ENCODE measurements at regions not wholly inside any gene's neighbourhood (a gene's known extent, or its start where the extent isn't known, plus 50 kb on each side); places are given as distances from the start of the nearest gene placed in this dataset.
A peak's percentile ranks its signal among the peaks of the same experiment; 100 is the strongest.

DNA sequence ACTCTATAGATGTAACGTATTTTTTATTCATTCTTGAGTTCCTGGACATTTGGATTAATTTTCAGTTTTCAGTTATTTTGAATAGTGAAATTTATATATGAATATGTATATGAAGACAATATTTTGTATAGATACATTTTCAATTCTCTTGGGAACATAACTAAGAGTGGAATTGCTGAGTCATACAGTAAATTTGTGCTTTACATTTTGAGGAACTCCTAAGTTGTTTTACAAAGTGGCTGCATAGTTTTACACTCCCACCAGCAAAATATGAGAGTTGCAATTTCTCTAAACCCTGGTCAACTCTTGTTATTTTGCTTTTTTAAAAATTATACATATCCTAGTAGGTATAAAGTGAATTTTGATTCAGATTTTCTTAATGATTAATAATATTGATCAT lies 1838.6 kb upstream of the SEL1L start:
- DNase-seq: no peak

DNA sequence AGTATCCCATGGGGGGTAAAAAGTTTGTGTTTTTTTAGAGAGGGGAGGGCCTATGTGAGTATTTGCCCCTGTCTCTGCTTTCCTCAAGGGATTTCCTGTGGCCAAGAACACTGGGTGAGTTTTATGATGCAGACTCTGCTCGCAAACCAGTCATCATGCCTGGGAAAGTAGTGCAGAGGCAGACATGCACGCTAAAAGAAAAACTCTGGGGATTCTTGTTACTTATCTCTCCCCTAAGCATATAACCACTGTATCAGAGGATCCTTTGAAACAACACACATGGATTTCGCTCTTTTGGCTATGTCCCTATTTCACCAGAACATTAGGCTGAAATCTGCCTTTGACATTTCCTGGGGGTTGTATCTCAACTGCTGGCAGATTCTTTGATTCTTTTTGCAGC lies 1845.8 kb upstream of the SEL1L start:
- DNase-seq: no peak

DNA sequence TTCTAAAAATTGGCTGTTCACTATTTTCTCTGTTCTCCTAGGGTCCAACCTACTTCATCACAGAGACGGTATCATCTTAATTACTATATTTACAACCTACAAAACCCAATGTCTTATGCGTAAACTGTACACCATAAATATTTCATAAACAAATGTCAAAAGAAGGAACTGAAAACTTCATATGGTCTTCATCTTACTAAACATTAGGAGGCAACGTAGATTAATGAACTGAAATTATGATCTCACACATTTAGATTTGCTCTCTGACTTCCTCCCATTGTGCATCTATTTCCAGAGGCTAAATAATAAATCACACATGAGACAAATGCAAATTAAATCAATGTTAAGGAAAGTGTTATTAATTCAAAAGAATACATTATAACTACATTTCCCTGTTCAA lies 1850.6 kb upstream of the SEL1L start:
- no peak for DNase-seq

DNA sequence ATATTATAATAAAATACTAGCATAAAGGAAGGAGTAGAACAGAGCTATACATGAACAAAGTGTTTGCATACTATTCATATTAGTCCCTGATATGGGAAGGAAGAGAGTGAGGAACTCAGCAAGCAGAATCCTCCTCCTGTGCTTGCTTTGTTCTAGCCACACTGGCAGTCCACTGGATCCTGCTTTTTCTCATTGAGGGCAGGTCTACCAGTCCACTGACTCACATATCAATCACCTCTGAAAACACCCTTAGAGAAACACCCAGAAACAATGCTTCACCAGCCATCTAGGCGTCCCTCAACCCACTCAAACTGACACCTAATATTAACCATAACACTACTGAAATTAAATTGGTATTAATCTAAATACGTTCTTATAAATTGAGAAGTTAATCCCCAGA lies 1861.7 kb upstream of the SEL1L start:
- no peak for DNase-seq

DNA sequence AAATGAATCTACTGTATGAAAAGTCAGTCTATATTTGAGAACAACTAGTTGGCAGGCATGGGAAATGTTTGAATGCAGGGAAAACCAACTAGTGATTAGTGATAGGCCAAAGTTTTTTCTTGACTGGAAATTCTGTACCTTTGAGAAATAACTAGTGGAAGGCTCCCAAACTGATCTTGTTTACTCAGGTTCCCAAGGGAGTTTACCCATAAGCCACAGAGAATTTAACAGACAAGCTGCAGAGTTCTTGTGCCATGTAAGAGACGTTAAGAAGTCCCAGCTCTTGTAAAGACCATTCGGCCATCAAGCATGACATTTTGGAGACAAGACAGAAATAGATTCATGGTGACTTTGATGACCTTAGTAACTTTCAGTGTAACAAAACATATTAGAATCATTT lies 1882.8 kb upstream of the SEL1L start:
- no peak for DNase-seq

DNA sequence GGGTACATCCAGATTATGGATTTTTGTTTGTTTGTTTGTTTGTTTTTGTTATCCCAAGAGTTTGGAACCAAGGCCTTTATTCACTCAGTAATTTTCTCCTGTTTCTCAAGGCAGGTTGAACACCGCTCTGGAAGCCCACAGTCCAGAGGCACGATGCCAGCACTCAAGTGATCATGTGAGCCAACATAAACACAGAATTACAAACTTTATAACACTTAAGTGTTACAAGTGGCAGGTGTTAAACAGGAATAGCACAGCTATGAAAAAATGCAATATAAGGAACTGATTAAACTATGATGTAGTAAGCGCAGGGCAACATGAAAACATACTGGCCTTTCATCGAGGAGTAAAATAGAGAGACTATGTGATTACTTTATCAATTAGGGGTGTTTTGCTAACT lies 1885.8 kb upstream of the SEL1L start:
- DNase-seq: no peak

DNA sequence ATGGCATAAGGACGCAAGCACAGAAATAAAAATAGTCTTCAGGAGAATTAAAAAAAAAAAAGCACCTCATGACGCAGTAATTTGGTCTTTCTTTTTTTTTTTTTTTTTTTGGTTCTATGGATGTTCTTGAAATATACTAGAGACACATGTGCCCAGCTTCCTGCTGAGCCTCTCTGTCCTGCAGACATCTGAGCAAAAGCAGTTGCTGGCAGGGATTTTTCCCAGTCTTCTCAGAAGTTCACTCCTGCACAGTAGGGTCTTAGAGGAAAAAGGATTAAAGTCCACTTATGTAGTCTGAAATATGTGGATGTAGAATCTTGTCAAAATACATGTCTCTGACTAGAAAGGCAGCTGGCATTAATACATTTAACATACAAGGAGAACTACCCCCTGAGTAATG lies 1888.1 kb upstream of the SEL1L start:
- no peak for DNase-seq

DNA sequence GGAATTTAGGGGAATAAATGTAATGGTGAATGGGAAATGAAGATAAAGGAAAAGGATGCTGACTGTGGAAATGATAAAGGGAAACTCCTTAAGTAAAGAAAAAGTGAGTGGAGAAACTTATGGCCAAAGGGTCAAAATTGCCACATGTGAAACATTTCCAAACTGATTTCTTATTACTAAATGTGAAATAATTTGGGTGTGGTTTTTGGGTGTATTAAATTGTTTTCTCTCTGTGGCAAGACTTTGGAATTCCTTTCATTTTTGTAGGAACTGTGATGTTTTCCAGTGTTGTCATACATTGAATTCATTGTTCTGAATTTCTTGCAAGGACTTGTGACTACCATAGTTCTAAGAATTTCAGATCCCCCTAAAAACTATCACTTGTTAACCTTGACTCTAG lies 1891.5 kb upstream of the SEL1L start:
- no peak for DNase-seq

DNA sequence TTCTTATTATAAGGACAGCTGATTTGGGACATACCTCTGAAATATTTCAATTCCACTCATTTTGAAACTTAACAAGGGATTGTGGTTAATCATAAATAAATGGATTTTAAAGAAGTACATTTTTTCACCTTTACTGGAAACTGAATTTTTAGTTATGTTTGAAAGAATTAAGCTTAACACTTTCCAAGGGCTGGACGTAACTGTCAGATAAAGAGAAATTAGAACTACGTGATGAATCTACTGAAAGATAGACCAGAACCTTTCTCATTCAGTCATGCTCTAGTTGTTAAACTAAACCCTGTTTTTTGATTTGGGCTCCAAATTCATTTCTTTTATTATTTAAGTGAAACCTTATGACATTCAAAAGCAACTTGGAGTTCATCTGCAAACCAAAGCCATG lies 1892.1 kb upstream of the SEL1L start:
- DNase-seq: no peak

DNA sequence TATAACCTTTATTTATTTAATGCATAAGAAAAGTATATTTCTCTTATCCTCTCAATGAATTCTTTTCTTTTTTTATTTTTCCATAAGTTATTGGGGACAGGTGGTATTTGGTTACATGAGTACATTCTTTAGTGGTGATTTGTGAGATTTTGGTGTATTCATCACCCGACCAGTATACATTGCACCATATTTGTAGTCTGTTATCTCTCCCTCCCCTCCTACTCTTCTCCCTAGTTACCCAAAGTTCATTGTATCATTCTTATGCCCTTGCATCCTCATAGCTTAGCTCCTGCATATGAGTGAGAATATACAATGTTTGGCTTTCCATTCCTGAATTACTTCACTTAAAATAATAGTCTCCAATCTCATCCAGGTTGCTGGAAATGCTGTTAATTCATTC lies 1900.0 kb upstream of the SEL1L start:
- no peak for DNase-seq

DNA sequence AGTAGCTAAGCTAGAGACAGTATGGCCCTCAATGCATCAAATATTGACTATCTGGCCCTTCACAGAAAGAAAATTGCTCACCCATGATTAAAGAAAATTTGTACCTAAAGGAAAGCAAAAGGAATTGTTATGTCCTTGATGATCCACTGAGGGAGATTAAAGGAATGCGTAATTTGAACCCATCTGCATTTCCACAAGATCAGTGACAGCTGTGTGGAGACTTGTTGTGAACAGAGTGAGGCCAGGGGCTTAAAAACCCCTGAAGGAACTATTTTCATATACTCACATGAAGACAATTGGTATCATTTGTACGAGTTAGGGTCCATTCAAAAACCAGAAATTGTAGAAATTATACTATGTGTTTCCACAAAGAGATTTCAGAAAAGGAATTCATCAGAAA lies 1908.1 kb upstream of the SEL1L start:
- no peak for DNase-seq

DNA sequence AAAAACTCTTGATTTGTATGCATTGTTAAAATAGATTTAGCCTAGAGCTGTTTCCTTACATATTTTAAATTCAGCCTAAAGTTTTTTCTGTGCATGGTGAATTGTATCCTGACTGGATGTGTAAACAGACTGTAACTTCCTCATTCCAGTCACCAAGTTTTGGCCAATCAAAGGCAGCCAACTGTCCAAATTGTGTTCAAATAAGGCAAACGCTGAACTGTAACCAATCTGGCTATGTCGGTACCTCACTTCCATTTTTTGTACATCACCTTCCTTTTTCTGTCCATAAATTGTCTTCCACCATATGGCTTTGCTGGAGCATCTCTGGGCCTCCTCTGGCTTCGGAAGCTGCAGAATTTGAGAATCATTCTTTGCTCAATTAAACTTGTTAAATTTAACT lies 1921.9 kb upstream of the SEL1L start:
- no peak for DNase-seq

DNA sequence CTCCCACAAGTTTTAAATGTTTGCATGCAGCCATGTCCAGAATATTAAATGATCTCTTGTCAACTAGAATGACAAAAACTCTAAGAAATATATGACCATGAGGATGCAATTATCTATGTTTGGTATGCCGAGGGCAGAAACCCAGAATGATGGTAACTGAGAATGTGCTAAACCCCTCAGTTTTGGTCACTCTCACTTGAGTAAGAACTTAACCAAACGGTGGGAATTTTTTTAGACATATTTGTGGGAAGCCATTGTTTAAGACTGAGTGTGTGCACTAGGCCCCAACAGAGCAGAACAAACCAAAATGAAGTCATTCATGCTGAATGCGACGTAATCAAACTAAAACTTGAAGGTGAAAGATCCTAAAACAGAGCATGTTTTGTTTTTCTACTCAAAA lies 1927.9 kb upstream of the SEL1L start:
- no peak for DNase-seq

DNA sequence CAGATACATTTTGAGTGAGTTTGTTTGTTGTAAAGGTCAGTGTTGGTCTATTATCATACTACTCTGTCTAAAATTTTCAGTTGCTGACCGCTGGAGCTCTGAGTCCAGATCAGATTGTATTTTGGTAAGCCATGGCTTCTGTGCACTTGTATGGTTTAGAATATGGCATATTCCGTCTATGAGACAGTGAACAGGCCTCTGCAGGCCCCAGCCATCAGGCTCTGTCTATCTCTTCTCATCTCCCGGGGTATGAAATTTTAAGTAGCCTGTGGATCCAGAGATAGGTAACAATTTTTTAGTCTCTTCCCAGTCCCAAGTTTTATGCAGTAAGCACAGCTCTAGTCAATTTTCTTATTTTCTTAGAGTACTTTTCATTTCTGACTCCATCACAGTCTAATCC lies 1929.1 kb upstream of the SEL1L start:
- DNase-seq: no peak

DNA sequence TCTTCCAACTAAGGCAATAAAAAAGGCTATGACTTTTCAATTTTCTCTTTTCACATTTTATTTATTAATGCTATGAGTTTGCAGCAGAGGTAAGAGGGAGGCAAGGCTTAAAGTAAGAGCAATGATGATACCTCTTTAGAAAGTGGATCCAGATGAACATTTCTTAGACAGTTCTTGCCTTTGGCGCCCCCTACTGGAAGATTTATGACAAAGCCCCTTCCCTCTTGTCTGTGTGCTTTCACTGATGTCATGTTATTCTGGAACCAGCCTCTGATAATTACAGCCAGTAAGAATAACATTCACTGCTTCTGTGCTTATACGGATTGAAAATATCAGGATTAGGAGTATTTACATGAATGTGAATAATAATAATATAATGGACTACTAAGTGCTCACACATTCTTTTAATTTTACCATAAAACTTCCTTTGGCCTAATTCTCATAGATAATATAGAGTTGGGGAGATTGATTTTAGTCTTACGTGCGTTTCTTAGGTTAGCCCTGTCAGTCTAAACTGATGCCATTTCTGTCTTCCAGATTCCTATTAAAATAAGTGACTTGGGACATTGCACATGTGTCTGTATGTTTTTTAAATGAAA lies 1929.9 kb upstream of the SEL1L start:
- DNase-seq: peak; percentile 44

DNA sequence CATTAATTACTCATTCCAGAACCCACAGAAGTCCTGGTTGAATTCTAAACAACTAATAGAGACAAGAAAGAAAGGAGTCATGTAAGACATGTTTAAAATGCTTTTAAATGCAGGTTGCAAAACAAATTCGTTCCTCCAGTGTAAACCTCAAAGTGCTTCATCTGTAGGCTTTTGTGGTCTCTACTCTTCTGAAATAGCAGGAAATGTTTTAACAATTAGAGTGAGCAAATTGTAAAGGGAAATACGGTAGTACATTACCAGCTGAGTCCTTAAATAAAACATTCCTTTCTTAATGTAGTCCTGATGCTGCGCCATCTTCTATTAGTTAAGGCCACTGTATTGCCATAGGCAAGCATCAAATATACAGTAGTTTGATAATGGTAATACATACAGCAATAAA lies 1934.2 kb upstream of the SEL1L start:
- no peak for DNase-seq

DNA sequence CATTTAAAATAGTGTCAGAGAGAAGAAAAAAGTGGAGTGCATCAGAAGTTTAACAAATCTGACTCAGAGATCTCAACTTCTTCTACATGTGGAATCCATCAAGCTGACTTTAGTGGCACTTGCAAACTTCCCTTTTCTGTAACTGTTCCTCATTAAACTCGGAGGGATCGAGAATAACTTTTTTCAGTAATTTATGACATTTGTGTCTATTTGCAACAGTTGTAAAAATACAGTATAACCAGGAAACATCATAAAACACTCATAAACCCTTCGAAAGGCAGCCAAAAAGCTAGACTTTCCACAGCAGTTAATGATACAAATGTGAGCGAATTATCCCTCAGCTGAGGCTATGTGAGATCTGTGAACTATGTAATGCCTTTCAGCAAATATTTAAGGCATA lies 1936.8 kb upstream of the SEL1L start:
- no peak for DNase-seq

DNA sequence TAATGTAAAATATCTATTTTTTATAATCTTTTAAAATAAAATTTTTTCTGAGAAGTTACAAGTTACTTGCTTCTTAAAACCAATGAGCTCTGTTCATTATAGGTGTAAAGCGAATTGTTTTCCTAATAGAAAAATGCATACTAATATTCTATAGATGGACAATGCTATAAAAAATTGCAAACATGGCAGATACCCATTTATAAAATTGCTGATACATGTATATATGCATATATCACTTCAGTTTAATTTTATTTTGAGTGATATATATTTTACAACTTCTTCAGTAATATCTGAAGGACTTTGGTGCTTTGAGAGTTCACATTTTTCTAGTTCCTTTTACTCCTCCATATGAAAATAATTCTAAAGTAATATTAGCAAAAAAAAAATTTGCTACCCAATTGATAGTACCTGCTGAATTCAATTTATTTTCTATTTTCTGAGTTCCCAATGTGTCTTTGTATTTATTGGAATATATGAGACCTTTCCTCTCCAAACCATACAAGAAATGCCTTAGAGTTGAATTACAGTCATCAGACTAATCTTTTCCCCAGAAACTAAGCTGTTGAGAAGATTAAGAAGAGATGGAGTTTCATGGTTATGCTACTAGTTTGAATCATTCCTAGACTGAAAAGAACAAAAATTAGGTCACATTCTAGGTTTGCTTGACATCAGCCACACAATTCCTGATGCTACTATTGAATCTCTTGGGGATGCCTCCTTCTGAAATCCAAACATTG lies 1937.5 kb upstream of the SEL1L start:
- no peak for DNase-seq

DNA sequence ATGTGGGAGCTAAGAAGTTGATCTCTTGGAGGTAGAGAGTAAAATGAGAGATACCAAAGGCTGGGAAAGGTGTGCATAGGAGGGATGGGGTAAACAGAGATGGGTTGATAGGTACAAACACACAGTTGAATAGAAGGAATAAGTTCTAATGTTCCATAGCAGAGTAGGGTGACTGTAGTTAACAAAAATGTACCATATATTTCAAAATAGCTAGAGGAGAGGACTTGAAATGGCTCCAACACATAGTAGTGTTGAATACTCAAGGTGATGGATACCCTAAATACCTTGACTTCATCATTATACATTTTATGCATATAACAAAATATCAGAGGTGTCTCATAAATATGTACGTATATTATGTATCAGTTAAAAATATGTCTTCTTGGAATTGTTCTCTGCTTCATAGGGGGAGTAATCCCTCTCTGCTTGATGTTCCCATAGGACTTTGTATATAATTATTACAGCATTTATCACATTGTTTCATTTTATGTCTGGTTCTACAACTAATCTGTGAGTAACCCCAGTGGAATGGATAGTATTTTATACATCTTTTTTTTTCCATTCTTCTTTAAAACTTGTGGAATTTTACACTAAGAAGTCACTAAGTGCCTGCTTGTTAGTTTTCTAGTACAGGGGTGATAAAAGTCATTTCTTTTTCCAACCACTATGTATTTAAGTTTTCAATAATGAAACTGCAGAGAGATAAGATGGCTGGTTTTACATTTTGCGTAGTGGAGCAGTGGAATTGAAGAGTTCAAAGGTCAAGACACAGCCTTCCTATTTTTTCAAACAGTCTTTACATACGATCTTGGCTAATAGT lies 1940.0 kb upstream of the SEL1L start:
- no peak for DNase-seq

DNA sequence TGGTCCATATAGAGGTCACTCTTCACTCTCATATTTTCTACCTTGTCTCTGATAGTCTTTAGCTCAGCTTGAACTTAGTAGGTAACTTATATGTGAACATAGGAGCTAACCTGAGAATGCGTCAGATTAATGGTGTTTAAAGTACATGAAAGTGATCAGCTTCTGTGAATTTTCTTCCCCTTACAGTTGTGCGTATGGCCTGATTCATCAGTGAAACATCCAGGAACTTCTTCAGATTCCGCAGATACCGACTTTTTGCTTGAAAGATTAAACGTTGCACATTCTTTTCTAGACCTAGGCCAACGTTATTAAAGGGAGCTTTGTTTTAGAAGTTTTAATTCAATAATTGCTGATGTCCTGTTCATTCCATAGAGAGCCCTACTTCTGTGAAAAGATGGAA lies 1945.1 kb upstream of the SEL1L start:
- DNase-seq: no peak

DNA sequence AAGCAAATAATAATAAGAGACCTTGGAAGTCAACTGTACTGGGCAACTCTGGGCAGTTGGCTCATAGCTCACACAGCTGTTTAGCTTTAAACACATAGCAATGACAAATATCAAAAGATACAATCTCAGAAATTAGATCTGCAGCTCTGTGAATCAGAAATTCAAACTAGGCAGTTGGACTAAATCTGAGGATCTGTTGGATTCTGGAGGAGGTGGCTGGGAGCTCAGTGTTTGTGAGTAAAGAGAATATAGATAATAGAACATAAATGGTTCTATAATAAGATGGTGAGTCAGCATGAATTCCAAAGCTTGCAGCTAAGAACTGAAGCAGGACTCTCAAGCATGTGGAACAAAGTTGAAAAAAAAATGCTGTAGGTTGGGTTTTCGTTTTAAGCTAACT lies 1949.4 kb upstream of the SEL1L start:
- no peak for DNase-seq

DNA sequence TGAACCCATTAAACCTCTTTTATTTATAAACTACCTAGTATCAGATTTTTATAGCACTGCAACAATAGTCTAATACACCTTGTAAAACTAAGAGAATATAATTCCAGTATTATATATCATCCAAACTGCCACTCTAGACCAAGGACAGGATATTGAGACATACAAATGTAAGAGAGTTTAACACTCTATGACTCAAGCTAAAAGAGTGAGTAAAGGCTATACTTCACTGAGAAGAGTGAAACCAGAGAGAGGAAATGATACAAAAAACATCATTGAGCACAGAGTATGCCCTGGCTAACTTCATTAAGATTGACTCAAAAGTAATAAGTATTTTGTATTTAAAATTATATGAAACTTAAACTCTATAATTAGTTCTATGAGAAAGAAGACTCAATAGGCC lies 1951.9 kb upstream of the SEL1L start:
- DNase-seq: no peak

DNA sequence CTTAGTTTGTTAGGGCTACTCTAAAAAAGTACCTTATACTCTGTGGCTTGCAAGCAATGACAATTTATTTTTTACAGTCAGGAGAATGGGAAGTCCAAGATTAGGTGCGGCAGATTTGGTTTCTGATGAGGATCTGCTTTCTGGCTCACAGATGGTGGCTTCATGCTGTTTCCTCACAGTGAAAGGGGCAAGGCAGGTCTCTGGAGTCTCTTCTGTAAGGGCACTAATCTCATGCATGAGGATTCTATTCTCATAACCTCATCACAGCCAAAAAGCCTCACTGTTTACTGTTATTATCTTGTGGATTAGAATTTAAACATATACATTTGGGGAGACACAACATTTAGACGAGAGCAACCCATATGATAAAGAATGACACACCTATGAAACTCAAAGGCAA lies 1957.4 kb upstream of the SEL1L start:
- DNase-seq: peak; percentile 92

DNA sequence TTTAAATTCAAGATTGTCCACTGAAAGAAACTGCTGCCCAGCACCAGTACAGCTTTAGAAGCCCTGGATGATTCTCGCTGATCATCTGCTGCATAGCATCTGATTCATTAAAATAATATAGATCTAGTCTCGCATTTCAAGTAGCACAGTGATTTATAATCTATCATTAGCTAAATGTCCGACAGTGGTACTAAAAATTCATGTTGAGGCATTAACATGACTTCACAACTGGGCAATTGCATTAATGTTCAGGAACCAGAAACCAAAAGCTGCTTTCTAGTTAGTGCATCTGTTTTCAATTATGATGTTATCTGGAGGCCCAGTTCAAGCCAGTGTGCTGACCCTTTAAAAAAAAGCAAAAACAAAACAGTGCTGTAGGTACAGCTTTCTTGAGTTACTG lies 1987.2 kb upstream of the SEL1L start:
- no peak for DNase-seq

Data from NCI-H146 (cell line).